ENCODE measurements at regions not wholly inside any gene's neighbourhood (a gene's known extent, or its start where the extent isn't known, plus 50 kb on each side); places are given as distances from the start of the nearest gene placed in this dataset.

- intact Hi-C loops (cut with micrococcal nuclease), result no loop called here
- H3K9me3 ChIP-seq (ENCODE audit: control insufficient read depth in 1 of 2, insufficient read depth in 1 of 2, low read depth in 1 of 2, low read length in 2 of 2), result no peaks in the 10 kb centered on the region
- H3K9ac ChIP-seq (ENCODE audit: low read length), result no peak overlapping the region
- H2AFZ ChIP-seq (ENCODE audit: low read depth, low read length, poor library complexity, severe bottlenecking), result no peak overlapping the region
- POLR2A ChIA-PET, result no interaction called here
- H3K4me1 ChIP-seq (ENCODE audit: control insufficient read depth in 1 of 2, insufficient read depth in 2 of 2, low read length in 2 of 2), result no peaks in the 10 kb centered on the region
- H3K4me3 ChIP-seq (replicated peaks in 1 of 2; ENCODE audit: low read depth in 1 of 2, low read length in 2 of 2), result no peak overlapping the region
- DNase-seq (ENCODE audit: low read depth, low spot score) (no peak), ATAC-seq (no peak)
- no peaks in the 10 kb centered on the region for H3K9me2 ChIP-seq (ENCODE audit: insufficient read depth)
- no peaks in the 10 kb centered on the region for H3K36me3 ChIP-seq (ENCODE audit: control insufficient read depth in 1 of 2, insufficient read depth in 2 of 2, low read length in 2 of 2)
- H3K79me2 ChIP-seq (ENCODE audit: insufficient read depth, low read length), result no peaks in the 10 kb centered on the region
- BruUV-seq (replicated peaks), result no TSS peak
- H4K20me1 ChIP-seq (ENCODE audit: insufficient read depth), result no peaks in the 10 kb centered on the region
- H3K27me3 ChIP-seq (ENCODE audit: insufficient read depth, low read length), result peaks cover 23% of the 10 kb centered on the region; the same call in 1 of the 2 replicates
- no peak for TF ChIP-seq FOSL1 (IDR thresholded peaks at IDR 0.05; ENCODE audit: low read depth)
- TF ChIP-seq RAD21 (IDR thresholded peaks at IDR 0.05; ENCODE audit: low read depth), result no peak
- TF ChIP-seq SRF (IDR thresholded peaks at IDR 0.05; ENCODE audit: low read depth), result no peak
- no peak for TF ChIP-seq ZBTB33 (IDR thresholded peaks at IDR 0.05; ENCODE audit: extremely low read depth, insufficient replicate concordance, low read length)
- no peak for TF ChIP-seq JUND (IDR thresholded peaks at IDR 0.05)
- TF ChIP-seq CBX3 (IDR thresholded peaks at IDR 0.05; ENCODE audit: low read depth), result no peak
- TF ChIP-seq POLR2AphosphoS5 (IDR thresholded peaks at IDR 0.05; ENCODE audit: low read depth, low read length), result no peak
- no peak for TF ChIP-seq CTCF (IDR thresholded peaks at IDR 0.05 in 2 of 3, conservative IDR thresholded peaks at IDR 0.05 in 1 of 3; ENCODE audit: borderline replicate concordance in 1 of 3, insufficient read depth in 1 of 3, low read depth in 2 of 3, low read length in 2 of 3)
- no peak for TF ChIP-seq CEBPB (IDR thresholded peaks at IDR 0.05; ENCODE audit: low read depth)
- TF ChIP-seq ZNF274 (IDR thresholded peaks at IDR 0.05; ENCODE audit: low read depth, low read length), result no peak
- CTCF ChIA-PET, result interaction anchor here (3.0 kb wide), 1 partner anchor 12 kb away, joined by 12 read pairs; no protein-coding TSS in a partner anchor
- H3K27ac ChIP-seq (ENCODE audit: low read depth, low read length), result no peak overlapping the region
- no peak overlapping the region for H3K4me2 ChIP-seq (ENCODE audit: low read length)
- RAD21 ChIA-PET (ENCODE audit: low non-redundant PET in 1 of 2, low total read pairs in 2 of 2, uncharacterized antibody in 2 of 2, unreplicated experiment in 2 of 2), result no interaction called here
These were observed 103.4 kb upstream of the LNX1 start for GRCh38 chr4:53694666-53695065.

All from HCT116 (cell line).